Coronary artery (tissue), 2 donors: ENCODE measurements at regions not wholly inside any gene's neighbourhood (a gene's known extent, or its start where the extent isn't known, plus 50 kb on each side); places are given as distances from the start of the nearest gene placed in this dataset.

Experiments used
- DNase-seq: peaks from one replicate; pipeline ENCODE4 v3.0.0-alpha.2; 2017; ENCODE audit warnings: low spot score
- H3K27ac ChIP-seq, 2 donors: fragments of 200-600 bp; sonication (generic); one replicate each; pipeline ENCODE4 v1.5.1; 2016 to 2019
- H3K4me3 ChIP-seq: fragments of 200-600 bp; sonication (generic); 2 replicates; pipeline ENCODE4 v1.5.1; 2016; ENCODE audit warnings: mild to moderate bottlenecking, moderate library complexity
- TF ChIP-seq, protein P1 (sequence below): fragments of 200-600 bp; sonication (generic); IDR thresholded peaks from one replicate; pipeline ENCODE4 v1.5.1; 2019; ENCODE audit warnings: antibody characterized with exemption

DNA sequence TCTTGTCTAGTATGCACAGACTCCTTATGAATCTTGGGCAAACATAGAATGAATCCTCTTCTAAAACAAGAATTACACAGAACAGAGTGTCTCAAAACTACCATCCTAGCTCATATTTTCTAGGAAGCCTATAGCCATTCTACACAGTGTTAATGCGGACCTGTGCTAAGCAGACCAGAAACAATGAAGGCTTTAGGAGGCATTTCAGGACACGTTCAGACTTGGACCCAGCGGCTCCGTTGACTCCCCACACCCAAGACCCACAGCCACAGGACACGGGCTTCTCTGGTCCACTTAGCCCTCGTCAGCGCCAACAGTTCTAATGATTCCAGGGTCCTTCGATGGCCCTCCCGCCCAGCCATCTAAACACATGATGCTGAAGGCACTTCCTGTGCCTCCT, 182.2 kb downstream of the BCL11A start:
- DNase-seq, result no peak
- no peak overlapping the region for H3K27ac ChIP-seq
- no peak overlapping the region for H3K4me3 ChIP-seq
- TF ChIP-seq, protein P1, sequence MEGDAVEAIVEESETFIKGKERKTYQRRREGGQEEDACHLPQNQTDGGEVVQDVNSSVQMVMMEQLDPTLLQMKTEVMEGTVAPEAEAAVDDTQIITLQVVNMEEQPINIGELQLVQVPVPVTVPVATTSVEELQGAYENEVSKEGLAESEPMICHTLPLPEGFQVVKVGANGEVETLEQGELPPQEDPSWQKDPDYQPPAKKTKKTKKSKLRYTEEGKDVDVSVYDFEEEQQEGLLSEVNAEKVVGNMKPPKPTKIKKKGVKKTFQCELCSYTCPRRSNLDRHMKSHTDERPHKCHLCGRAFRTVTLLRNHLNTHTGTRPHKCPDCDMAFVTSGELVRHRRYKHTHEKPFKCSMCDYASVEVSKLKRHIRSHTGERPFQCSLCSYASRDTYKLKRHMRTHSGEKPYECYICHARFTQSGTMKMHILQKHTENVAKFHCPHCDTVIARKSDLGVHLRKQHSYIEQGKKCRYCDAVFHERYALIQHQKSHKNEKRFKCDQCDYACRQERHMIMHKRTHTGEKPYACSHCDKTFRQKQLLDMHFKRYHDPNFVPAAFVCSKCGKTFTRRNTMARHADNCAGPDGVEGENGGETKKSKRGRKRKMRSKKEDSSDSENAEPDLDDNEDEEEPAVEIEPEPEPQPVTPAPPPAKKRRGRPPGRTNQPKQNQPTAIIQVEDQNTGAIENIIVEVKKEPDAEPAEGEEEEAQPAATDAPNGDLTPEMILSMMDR, result no peak

DNA sequence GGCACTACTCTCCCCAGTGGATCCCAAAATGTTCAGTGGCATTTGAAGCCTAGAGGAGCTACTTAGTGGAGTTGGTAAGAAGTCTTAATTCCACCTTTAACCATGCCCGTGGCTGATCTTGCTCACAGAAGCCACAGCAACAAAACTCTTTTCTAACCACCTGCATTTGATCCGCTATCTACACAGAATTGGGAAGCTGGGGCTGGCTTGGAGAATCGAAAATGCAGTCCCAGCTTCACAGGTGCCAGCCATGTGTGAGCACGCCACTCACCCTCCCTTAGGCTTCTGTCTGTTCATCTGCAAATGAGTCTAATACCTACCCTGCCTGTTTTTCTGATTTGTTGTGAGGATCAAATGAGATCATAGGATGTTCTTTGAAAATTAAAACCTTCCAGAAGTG, 182.6 kb downstream of the BCL11A start:
- no peak for DNase-seq
- H3K27ac ChIP-seq, result no peak overlapping the region
- TF ChIP-seq, protein P1, result no peak
- no peak overlapping the region for H3K4me3 ChIP-seq

DNA sequence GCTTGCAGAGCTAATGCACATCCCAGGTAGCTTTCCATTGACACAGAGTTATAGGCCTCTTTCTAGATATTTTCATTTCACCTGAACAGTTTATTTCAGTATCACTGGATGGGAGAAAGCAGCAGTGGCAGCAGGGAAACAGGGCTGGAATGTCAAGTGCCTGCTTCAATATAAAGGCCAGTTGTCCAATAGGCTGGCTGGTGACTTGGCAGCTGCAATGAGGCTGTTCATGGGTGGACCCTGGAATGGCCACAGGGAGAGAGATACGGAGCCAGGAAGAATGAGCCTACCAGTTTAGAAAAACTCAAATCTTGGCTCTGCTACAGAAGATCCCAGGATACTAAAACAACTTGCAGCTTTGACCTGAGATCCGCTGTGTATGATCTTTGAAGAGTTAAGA, 185.0 kb downstream of the BCL11A start:
- TF ChIP-seq, protein P1, result no peak
- no peak for DNase-seq

DNA sequence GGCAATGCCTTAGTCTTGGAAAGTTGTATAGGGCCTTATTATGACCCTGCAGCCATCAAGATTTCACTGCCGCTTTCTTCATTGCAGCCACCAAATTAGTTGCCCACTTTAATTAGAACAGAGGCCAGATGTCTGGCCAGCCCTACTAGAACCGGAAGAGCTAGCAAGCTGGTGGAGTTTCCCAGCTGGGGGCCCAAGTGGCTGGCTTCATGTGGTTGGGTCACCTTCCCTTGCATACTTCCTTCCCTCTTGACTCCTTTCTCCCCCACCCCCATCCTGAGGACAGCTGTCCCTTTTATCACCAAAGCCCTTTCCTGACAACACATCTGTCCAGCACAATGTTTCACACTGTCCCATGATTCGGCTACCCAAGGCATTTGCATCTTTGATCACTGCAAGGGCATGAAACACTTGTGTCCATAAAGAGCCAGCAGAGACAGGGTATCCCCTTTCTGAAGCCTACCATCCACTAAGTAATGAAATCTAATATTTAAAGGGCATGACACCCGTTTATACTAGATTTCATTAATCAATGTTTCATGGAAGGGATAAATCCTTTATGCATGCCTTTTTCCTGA, 187.2 kb downstream of the BCL11A start:
- H3K27ac ChIP-seq, result no peak overlapping the region
- TF ChIP-seq, protein P1, result no peak
- H3K4me3 ChIP-seq, result no peak overlapping the region
- DNase-seq, result no peak

More for the DNA sequence above, 185.0 kb downstream of the BCL11A start:
- Histone ChIP-seq H3K27ac (no peak overlapping the region), H3K4me3 (no peak overlapping the region)

DNA sequence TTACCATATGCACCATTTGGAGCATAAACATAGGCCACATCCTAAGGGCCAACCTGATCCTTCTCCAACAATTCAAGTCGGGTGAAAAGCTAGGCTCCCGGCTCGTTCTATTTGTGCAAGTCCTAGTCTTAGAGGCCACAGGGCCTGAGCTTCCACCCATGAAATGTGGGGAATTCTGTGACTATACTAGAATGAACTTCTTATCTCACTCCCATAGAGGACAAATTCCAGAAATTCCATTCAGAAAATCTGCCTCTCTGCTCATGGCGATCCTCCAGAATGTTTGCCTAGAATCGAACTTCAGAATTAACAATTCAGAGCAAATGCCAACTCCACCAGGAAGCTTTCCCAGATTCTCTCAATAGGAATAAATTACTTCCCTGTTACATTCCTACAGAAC, 187.9 kb downstream of the BCL11A start:
- Histone ChIP-seq H3K27ac (no peak overlapping the region), H3K4me3 (no peak overlapping the region)
- TF ChIP-seq, protein P1, result no peak
- DNase-seq, result no peak

DNA sequence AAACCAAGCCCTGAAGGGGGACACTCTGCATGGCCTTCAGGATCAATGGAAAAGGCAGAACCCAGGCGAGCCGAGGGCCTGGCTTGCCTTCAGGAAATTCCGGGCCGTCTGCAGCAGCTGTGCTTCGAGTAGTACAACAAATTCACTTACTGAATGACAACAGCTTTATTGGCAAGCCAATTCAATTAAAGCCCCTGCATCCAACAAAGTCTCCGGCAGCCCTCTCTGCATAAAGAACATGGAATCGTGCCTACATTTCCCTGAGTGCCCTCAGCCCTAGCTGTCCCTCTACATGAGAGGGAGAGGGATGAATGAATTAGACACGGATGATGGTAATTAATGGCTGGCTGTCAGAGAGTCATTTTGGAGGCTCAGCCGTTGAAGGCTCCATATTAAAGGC, 189.0 kb downstream of the BCL11A start:
- DNase-seq, result no peak
- TF ChIP-seq, protein P1, result no peak
- H3K4me3 ChIP-seq, result no peak overlapping the region
- H3K27ac ChIP-seq, result no peak overlapping the region

DNA sequence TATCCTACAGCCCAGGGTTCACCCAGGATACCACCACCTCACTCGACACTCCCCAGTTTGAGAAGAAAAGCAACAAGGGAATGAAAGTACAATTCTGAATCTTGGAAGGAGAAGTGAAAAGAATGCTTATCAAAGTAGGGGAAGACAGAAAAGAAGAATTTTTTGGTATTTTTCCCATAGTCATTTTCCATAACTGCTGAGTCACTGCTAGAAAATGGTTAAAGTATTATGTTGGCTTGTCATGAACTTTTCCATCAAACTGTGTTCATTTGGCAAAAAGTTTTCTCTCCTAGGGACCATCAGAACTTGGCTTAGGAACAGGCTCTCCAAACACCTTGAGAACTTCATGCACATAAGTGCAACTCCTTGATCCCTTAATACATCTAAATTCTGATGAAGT, 192.0 kb downstream of the BCL11A start:
- no peak for DNase-seq
- TF ChIP-seq, protein P1, result no peak
- Histone ChIP-seq H3K27ac (no peak overlapping the region), H3K4me3 (no peak overlapping the region)
